ENCODE measurements at regions not wholly inside any gene's neighbourhood (a gene's known extent, or its start where the extent isn't known, plus 50 kb on each side); places are given as distances from the start of the nearest gene placed in this dataset.

- DNase-seq (ENCODE audit: low spot score): peak; percentile 65
These were observed 52.0 kb upstream of the RNU6-8 start for GRCh38 chr14:32254952-32255679.

DNA sequence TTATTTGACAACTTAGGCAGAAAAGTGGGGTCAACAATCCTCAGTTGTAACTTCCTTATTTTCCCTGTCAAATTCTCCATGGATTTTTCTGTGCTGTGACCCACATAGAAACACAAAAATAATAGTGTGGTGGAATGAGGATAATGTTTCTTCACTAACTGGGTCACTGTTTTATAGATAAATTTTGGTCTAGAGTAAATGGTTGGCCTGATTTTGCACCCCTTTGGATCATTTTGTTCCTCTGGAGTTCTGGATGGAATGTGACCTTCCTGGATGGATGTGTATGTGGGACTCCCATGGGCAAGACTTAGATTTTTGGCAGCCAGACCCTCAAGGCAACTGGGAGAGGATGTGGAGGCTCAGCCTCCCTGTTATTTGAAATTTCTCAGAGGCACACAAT, 52.7 kb upstream of the RNU6-8 start:
- no peak for DNase-seq (ENCODE audit: low spot score)

- DNase-seq (ENCODE audit: low spot score): no peak
These were observed 53.5 kb upstream of the RNU6-8 start for GRCh38 chr14:32256576-32256975.

DNA sequence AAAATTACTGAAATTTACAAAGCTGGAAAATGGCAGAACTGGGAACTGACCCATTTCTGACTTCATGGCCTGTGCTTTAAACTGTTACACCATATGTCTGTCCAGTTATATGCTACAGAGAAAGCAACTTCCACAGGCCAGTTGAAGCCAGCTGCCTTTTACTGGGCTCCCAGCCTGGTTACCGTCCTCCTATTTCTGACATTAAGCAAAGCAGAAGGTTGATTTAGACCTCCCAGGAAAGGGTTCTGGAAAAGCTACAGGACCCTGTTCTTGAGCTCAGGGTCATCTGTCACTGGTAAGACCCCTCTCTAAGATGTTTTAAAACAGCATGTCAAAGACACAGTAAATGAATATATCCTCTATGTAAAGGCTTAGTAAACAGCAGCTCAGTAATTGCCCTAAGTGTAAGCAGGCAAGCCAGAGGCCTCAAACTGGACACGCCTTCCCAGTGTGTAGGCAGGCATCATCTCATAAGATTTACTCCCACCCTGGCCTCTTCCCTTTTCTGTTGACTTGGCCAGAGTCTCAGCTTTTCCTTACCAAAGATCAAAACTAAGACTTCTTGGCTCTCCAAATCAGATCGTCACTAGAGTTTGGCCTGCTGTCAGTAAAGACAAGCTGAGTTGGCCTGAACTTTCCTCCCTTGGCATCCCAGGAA, 55.4 kb upstream of the RNU6-8 start:
- DNase-seq (ENCODE audit: low spot score): no peak

DNA sequence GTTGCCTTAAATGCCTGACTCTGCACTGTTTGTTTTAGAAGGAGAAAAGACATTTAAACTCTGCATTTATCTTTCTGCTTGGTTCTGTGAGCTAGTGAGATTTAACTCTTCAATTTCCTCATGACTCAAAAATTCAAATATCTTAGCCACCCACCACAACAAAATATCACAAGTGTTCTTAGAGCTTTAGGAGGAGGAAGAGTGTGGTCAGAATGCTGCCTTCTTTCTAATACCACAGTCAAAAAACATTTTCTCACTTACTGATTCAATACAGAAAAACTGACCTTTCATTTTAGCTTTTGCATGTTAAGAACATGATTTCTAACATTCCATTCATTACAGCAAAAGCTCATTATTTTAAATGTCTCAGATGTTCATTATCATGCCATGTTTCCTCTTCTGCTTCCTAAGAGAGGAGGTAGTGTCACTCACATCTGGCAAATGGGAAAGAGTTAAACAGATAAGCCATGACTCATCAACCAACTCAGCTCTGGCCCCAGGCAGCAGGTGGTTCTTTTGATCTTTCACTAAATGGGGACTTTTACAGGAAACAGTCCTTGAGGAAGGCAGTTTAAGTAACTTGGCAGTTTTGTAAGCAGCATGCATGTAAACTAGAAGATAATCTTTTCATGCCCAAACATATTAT, 56.4 kb upstream of the RNU6-8 start:
- DNase-seq (ENCODE audit: low spot score): peak; percentile 56

DNA sequence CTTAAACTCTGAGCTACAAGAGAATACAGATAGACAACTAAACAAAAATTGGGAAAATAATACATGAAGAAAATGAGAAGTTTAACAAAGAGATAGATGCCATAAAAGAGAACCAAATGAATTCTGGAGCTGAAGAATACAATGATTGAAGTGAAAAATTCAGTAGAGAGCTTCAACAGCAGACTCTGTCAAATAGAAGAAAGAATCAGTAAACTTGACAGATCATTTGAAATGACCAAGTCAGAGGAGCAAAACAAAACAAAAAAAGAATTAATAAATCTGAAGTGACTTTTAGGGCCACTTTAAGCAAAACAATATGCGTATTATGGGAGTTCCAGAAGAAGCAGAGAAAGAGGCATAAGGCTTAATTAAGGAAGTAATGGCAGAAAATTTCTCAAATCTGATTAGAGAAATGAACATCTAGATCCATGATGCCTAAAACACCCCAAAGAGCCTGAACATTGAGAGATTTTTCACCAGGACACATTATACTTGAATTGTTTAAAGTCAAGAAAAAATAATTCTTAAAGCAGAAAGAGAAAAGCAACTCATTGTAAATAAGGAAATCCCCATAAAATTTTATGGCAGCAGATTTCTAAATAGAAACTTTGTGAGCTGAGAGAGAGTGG, 61.0 kb upstream of the RNU6-8 start:
- DNase-seq (ENCODE audit: low spot score): no peak

DNA sequence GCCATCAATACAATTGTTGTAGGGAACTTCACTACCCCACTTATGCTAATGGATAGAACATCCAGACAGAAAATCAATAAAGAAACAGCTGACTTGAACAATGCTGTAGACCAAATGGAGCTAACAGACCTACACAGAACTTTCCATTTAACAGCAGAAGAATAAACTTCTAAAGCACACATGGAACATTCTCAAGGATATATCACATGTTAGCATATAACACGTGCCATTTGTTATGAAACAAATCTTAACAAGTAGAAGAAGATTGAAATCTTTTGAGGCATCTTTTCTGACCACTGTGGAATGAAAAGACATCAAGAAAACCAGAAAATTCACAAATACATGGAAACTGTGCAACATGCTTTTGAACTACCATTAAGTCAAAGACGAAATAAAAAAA, 62.5 kb upstream of the RNU6-8 start:
- DNase-seq (ENCODE audit: low spot score): no peak

DNA sequence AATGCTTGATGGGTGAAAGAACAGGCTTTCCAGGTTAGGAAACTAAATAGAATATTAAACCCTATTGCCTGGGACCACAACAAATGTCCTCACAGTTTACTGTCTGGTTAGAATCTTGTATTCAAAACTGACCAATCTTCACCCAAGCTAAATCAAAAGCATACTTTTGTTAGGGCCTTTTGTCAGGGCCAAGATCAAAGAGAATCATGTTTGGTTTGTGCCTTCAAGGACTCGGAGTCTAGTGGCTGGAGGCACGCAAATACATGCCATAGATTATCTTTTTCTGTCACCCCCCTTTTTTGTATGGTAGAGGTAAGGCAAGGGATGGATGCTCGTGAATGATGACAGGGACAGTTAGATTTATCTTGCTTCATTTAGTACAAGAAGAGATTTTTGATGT, 51.1 kb upstream of the AKAP6 start:
- DNase-seq (ENCODE audit: low spot score): no peak

Measured in COLO829 (cell line).